ENCODE measurements at regions not wholly inside any gene's neighbourhood (a gene's known extent, or its start where the extent isn't known, plus 50 kb on each side); places are given as distances from the start of the nearest gene placed in this dataset.

DNA sequence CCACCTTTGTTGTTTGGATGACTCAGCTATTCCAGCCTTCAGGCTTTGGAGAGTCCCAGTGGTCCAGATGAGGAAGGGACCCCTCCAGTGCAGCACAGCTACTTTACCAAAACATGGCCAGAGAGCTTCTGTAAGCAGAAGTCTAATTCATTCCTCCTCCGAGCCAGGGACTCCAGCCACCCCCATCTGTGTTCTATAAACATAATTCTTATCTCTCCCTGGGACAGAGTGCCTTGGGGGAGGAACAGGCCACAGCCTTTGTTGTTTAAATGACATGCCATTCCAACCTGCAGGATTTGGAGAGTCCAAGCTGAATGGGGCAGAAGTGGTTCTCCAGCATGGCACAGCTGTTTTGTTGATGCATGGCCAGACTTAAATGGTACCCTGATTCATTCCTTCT is 994.0 kb downstream of the TRHDE start:
- no peaks in the 10 kb centered on the region for H3K36me3 Mint-ChIP-seq
- no peak overlapping the region for H3K27ac Mint-ChIP-seq
- TF ChIP-seq, protein P1, sequence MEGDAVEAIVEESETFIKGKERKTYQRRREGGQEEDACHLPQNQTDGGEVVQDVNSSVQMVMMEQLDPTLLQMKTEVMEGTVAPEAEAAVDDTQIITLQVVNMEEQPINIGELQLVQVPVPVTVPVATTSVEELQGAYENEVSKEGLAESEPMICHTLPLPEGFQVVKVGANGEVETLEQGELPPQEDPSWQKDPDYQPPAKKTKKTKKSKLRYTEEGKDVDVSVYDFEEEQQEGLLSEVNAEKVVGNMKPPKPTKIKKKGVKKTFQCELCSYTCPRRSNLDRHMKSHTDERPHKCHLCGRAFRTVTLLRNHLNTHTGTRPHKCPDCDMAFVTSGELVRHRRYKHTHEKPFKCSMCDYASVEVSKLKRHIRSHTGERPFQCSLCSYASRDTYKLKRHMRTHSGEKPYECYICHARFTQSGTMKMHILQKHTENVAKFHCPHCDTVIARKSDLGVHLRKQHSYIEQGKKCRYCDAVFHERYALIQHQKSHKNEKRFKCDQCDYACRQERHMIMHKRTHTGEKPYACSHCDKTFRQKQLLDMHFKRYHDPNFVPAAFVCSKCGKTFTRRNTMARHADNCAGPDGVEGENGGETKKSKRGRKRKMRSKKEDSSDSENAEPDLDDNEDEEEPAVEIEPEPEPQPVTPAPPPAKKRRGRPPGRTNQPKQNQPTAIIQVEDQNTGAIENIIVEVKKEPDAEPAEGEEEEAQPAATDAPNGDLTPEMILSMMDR (conservative IDR thresholded peaks at IDR 0.05): no peak
- H3K4me1 Mint-ChIP-seq (ENCODE audit: unreplicated experiment): no peaks in the 10 kb centered on the region
- H3K4me3 Mint-ChIP-seq: no peak overlapping the region
- H3K27me3 Mint-ChIP-seq: no peaks in the 10 kb centered on the region
- no peaks in the 10 kb centered on the region for H3K9me3 Mint-ChIP-seq
- DNase-seq (ENCODE audit: extremely low spot score, unreplicated experiment): no peak

DNA sequence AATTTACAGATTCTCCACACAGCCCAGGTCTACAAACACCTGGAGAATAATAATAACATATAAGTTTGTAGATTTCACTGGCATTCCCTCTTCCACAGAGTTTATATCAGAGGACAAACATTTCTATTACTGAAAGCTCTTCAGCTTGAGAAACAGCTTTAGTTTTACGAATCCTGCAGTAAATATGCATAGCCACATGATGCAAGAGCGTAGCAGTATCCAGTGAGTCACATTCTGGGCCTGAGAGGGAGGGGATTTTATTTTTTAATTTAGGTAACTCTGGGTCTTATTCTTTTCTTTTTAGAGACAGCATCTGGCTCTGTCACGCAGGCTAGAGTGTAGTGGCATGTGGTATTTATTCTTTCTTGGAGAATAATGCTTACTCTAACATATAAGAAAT is 1002.8 kb downstream of the TRHDE start:
- TF ChIP-seq, protein P1 (conservative IDR thresholded peaks at IDR 0.05): no peak
- H3K36me3 Mint-ChIP-seq: no peaks in the 10 kb centered on the region
- H3K4me1 Mint-ChIP-seq (ENCODE audit: unreplicated experiment): no peaks in the 10 kb centered on the region
- no peaks in the 10 kb centered on the region for H3K9me3 Mint-ChIP-seq
- H3K27me3 Mint-ChIP-seq: no peaks in the 10 kb centered on the region
- no peak overlapping the region for H3K4me3 Mint-ChIP-seq
- H3K27ac Mint-ChIP-seq: no peak overlapping the region
- no peak for DNase-seq (ENCODE audit: extremely low spot score, unreplicated experiment)

DNA sequence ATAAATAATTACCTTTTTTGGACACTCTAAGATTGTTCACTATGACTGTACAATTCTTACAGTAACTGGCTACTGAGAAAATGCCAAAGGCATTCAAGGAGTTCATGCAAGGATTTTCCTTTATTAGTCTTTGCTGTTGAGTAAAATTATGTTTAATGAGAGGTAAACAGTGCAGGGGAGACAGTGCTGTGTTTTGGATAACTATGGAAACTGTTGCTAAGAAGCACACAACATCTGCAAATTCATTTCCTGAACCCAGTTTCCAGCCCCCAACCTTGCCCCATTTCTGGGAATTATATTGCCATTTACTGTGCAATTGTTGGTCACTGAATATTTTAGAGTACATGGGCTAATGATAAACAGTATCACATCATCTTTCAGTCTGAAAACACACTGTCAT is 1005.8 kb downstream of the TRHDE start:
- Mint-ChIP-seq H3K4me1 (ENCODE audit: unreplicated experiment) (no peaks in the 10 kb centered on the region), H3K27ac (no peak overlapping the region), H3K9me3 (no peaks in the 10 kb centered on the region), H3K36me3 (no peaks in the 10 kb centered on the region), H3K27me3 (no peaks in the 10 kb centered on the region), H3K4me3 (no peak overlapping the region)
- DNase-seq (ENCODE audit: extremely low spot score, unreplicated experiment): no peak
- TF ChIP-seq, protein P1 (conservative IDR thresholded peaks at IDR 0.05): no peak

DNA sequence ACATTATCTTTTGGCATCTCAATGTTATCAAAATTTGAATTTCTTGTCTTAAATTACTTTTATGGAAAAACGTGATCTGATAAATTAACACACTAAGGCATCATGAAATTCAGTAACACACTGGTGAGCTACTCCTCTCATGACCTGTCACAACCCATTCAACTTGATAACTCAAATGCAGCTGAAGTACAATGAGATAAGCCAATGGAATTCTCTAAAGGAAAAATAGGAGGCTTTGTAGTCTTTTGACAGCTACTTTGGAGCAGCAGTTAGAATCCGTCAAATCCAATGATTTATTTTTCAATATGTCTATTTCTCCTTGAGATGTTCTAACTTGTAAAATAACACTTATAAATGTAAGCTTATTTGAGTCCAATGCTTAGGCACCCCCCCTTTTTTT is 1029.4 kb downstream of the TRHDE start:
- H3K9me3 Mint-ChIP-seq: no peaks in the 10 kb centered on the region
- no peak overlapping the region for H3K4me3 Mint-ChIP-seq
- H3K27me3 Mint-ChIP-seq: no peaks in the 10 kb centered on the region
- no peaks in the 10 kb centered on the region for H3K36me3 Mint-ChIP-seq
- H3K27ac Mint-ChIP-seq: no peak overlapping the region
- no peaks in the 10 kb centered on the region for H3K4me1 Mint-ChIP-seq (ENCODE audit: unreplicated experiment)
- TF ChIP-seq, protein P1 (conservative IDR thresholded peaks at IDR 0.05): no peak
- DNase-seq (ENCODE audit: extremely low spot score, unreplicated experiment): no peak

DNA sequence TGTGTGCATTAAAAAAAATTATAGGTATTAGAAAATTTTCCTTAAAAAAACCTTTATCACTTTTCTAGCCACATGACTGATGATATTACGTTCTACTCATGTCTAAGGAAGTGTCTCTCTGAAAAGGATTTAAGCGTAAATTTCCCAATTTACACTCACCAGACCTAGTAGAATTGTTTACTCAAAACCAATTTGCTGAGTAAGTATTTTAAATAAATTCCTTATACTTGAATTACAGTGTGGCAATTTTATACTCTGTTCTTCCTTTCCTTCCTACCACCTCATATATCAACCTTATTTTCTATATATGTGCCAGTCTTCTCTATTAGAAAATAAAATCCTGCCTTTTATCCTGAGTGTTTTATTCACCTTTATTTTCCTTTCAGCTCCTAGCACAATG is 1035.1 kb downstream of the TRHDE start:
- TF ChIP-seq, protein P1 (conservative IDR thresholded peaks at IDR 0.05): no peak

DNA sequence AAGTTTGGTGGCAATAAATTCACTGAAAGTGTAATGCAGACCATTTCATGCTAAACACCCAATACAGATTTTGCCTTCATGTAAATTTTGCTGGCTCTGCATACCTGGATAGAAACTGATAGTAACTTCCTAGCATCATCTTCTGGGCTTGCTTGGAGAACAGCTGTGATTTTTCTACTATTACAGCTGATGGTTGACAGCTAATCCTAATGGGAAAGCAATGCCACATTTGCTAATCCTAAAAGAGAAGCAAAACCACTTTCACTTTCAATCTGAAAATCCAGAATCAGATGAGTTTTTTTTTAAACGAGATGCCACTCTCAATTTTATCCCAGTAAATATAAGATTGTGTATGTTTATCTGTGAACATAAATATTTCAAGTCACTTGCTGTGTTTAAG is 1035.9 kb downstream of the TRHDE start:
- H3K36me3 Mint-ChIP-seq: no peaks in the 10 kb centered on the region
- H3K9me3 Mint-ChIP-seq: peaks cover 9% of the 10 kb centered on the region
- no peaks in the 10 kb centered on the region for H3K27me3 Mint-ChIP-seq
- no peak overlapping the region for H3K27ac Mint-ChIP-seq
- no peak overlapping the region for H3K4me3 Mint-ChIP-seq
- no peaks in the 10 kb centered on the region for H3K4me1 Mint-ChIP-seq (ENCODE audit: unreplicated experiment)
- no peak for DNase-seq (ENCODE audit: extremely low spot score, unreplicated experiment)
- TF ChIP-seq, protein P1 (conservative IDR thresholded peaks at IDR 0.05): no peak

More for the DNA sequence above, 1035.1 kb downstream of the TRHDE start:
- Mint-ChIP-seq H3K36me3 (no peaks in the 10 kb centered on the region), H3K4me1 (ENCODE audit: unreplicated experiment) (no peaks in the 10 kb centered on the region), H3K27ac (no peak overlapping the region), H3K4me3 (no peak overlapping the region), H3K9me3 (peaks cover 9% of the 10 kb centered on the region), H3K27me3 (no peaks in the 10 kb centered on the region)
- DNase-seq (ENCODE audit: extremely low spot score, unreplicated experiment): no peak

Measured in type B pancreatic cell (in vitro differentiated cells).